GDM1 (cell line): ENCODE measurements at regions not wholly inside any gene's neighbourhood (a gene's known extent, or its start where the extent isn't known, plus 50 kb on each side); places are given as distances from the start of the nearest gene placed in this dataset.

Experiments
- DNase-seq: peaks from one replicate; lab custom pipeline; 2025; lab: John Stamatoyannopoulos, UW

DNA sequence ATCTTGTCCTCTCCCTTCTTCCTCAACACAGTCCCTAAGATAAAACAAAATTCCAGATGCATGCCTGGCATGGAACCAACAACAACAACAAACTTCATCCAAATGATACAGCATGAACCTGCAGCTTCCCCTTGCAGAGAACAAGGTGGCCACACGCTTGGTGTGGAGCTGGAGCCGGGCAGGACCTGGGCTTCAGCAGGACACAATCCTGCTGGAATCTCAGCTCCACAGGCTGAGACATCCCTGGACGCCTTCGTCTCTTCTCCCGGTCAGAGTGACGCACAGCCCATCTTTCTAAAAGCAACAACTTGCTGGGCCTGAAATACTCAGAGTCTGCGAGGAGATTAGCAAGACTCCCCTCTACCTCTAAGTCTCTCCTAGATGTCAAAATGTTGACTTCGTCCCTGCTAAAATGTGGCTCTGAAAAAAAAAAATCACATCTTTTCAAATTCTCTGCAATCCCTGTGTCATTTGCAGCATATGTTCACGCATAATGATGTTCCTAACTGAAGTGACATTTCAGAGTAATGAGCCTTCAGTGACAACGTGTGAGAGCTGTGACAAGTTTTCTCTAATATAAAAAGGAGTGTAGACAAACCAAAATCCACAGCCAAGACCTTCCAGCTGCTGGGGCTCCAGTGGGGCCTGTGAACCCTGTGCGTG lies 1232.3 kb downstream of the TBC1D22A start:
- DNase-seq, result no peak

DNA sequence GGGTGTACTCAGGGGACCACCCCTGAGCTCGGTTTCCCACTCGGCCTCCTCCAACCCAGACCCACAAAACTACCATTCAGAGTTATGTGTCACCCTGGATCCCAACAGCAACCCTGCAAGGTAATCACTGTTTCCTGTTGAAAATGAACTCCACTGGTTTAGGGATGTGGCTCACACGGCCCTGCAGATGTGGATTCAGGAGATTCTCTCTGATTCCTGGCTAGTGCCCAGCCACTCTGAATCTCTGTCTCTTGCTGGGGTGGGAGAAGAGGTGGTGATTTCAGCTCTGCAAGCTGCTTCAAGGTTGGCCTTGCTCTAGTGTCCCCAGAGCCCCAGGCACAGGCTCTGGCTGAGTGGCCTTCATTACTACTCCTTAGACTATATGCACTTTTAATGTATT lies 1231.6 kb downstream of the TBC1D22A start:
- no peak for DNase-seq

DNA sequence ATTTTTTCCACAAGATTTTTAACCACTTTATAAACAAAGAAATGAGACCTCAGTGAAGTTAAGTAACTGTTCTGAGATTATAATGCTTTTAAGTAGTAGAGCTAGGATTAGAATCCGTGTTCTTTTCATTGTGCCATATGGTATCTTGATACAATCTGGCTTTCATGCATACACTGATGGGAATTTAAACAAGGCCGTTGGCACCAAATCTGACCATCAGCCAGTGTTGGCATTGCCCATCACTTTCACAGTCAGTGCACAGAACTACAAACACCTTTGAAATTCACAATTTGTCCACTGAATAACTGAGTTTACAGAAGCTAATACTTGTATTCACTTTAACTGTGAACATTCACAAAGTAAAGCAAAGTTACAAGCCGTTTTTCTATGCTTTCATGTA lies 1228.0 kb downstream of the TBC1D22A start:
- DNase-seq, result no peak

DNA sequence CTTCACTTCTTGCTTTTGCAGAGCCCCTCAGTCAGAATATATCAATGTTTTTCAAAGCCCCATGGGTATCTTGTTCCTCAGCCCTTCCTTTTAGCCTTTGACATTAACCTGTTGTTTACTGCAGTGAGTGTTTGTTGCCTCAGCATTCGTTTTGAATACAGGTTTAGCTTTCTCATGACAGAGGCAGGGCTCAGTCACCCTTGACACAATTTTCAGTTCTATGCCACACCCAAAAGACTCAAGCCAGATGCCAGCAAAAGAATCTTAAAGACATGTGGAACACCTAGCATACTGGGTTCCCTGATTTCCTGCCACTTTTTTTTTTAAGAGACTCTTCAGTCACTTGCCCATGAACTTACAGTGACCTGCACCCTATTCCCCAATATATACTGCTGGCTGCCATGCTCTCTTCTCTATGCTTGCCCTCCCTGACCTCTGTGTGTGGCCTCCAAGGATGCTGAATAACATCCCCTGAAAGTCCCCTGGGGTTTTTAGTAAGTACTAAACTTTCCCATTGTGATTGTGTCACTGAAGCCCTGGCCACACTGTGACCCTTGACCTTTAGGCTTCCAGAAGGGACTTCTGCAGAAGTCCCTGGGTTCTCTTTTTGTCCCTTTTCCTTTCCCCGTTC lies 1225.5 kb downstream of the TBC1D22A start:
- DNase-seq, result no peak

DNA sequence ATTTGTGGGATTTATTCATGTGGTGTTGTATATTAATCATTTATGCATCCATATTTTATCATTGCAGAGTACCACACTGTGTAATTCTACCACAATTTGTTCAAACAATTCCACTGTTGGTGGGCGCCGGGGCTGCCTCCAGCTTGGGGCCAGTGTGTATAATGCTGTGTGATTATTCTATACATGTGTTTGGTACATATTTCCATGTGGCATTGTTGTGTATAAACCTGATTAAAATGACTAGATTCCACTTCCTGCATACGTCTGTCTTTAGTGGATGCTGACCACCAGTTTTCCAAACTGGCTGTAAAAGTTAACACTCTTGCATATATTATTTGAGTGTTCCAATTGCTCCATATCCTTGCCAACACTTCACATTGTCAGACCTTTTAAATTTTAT lies 1213.8 kb downstream of the TBC1D22A start:
- DNase-seq, result no peak

DNA sequence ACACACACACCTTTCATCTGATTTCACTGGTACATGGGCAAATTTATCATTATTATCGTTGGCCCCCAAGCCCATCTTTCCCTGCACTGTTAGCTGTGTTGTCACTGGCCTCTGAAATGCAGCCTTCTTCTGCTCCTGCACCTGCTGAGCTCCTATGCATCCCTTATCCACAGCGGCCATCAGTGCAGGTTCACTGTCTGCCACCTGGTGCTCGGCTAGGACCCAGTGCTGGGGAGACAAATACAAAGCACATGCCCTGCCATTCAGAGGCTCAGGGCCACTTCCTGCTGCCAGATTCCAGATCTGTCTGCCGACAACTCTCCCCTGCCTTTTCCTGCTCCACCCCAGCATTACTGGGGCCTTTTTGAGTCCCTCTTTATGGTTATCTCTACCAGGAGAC lies 1205.4 kb downstream of the TBC1D22A start:
- DNase-seq, result no peak

DNA sequence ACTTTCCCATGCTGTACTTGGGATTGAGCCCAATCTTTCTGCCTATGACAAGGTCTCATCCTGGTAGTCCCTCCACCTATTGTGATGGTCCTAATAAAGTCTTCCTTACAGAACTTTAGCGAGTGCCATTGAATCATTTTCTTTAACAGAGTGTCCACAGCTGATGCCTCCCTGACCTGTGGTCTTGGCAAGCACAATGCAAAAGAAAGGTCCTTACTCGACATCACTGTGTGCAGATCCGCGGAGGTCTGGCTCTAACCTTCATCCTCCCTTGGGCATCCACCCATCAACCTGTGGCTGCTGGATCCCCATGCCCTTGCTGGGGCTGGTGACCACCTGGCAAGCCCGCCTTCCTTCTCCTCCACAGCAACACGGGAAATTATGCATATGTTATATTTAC lies 1203.9 kb downstream of the TBC1D22A start:
- DNase-seq, result no peak

DNA sequence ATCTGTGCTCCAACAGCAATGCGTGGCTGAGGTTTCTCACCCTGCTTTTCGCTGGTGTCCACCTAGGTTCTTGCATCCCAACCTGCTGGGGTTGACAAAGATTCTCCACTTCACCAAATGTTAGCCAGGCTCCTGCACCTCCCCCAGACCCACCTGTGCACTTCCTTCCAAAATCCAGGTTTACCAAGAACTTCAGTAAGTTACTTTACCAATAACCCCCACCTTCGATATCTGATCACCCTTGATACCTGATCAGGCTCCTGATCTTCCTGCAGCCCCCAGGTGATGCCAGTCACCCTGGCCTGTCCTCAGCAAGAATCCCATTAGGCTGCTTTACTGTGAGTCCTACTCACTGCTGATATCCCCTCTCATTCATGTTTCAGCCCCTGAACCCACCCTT lies 1203.4 kb downstream of the TBC1D22A start:
- DNase-seq, result no peak

DNA sequence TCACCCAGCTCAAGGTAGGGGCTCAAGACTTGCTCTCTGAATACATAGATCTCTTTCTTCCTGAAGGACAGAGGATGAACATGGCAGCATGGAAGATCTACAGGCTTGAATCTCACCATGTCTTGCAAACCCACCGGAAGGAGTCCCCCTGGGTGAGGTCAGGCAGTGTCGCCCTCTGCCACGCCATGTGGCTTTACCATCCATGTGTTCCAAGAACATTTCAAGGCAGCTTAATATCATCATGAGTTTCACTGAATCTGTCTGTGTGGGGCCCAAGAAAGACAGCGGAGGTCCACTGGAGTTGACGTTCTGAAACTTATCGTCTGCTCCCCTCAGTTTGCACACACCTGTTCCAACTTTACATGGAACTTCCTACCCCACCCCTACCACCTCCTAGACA lies 1202.6 kb downstream of the TBC1D22A start:
- no peak for DNase-seq

DNA sequence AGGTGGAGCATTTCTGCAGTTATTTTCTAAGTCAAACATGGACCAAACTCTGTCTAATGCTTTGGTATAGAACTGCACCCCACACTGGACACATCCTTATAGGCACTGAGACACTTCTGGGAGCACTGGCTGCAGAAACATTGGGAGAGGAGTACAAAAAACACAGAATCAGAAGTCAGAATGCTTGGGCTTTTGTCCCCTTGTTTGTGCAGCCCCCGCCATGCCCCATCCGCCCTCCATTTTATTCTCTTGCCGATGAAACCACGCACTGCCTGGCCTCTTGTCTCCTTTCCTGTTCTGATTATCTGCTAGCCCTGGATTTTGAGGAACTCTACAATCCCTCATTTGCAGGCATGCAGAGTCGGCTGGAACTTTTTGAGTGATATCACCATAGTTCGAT lies 1201.2 kb downstream of the TBC1D22A start:
- no peak for DNase-seq

DNA sequence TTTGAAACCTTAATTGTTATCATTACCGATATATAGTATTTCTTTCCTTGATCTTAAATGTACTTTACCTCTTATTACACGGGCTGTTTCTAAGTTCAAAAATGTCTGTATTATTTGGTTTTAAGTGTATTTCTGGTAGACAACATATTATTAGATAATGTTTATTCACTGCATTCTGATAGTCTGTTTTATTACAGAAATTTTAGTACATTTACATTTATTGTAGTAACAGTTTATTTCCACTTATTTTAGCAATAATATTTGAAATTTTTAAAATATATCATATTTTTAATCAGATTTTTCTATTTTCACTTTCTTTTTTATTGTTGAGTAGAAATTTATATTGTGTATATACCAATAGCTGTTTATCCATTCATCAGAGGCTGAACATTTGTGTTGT lies 1195.2 kb downstream of the TBC1D22A start:
- no peak for DNase-seq

DNA sequence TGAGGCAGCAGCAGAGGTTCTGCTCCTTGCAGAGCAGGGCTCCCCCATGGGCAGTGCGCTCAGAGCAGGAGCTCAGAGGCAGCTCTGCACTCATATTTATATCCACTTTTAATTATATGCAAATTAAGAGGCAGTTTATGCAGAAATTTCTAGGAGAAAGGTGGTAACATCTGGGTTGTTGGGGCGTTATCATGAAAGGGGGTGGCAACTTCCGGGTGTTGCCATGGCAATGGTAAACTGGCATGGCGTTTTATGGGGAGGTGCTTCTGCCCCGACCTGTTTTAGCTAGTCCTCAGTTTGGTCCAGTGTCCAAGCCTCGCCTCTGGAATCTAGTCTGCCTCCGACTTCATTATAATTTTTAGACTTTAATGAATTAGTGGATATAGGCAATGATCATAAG lies 1191.7 kb downstream of the TBC1D22A start:
- no peak for DNase-seq

DNA sequence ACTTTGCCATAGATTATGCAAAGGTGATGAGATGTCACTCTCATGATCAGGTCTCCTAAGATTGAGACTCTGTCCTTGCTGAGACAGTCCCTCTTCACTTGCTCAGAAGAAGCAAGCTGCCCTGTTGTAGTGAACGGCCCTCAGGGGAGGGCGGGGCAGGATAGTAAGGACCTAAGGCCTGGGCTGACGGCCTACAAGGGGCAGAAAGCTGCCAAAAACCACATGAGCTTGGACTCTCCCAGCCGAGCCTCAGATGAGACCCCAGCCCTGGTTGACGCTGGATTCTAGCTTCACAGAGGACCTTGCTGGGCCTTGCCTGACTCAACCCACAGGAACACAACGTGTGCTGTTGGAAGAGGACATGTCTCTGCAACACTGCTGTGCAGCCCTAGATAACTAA lies 1182.5 kb downstream of the TBC1D22A start:
- no peak for DNase-seq

DNA sequence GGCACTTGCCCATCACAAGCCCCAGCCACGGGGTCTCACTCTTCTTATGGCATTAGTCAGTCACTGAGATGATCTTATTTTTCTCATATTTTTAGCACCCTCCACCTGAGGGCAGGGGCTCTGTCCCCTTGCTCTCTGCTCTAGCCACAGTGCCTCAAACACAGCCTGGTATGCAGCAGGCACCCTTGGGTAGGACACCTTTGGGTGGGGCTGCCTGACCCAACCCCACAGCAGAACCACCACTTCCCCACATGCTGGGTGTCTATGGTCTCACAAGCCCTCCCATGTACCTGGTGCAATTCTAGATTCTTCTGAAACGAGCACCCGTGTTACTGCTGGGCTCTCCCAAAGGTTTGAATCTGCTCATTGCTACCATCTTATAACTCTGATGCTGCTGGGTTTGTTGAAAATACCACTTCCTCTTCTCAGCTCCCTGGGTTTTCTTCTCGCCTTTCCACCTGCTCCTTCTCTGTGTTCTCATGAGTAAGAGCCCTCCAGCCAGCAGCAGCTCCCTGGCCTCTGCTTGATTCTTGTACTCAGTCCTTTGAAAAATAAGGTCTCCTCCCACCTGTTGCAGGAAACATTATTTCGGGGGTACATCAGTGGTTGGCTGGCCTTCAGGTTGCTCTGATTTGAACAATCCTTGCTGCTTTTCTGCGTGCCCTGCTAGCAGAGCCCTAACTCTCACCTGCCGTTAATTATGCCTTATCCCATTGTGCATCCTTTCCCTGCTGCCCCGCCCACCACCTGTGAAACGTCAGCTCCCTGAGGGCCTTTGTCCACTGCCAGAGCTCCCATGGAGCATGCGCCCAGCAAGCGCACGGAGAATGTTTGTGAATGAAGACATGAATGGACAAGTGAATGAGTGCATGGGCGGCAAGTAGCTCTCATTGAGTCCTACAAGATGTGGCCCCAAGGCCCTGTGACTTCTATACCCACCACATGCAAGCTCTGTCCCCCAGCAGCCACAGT lies 1181.6 kb downstream of the TBC1D22A start:
- DNase-seq, result no peak

DNA sequence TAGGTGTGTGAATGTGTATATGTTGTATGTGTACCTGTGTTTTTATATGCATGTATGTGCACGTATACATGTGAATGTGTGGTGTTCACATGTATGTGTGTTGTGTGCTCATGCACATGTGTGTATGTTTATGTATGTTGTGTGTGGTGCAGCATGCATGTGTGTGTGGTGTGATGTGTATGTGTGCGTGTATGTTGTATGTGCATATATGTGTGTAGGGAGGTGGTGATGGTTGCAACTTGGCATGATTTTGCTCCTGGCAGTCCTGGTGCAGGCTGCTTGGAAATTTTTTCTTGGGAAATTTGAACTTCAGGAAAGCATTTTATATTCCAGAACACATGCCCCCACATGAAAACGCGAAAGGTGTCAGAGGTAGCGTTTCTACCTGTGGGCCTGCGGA lies 1177.8 kb downstream of the TBC1D22A start:
- no peak for DNase-seq

DNA sequence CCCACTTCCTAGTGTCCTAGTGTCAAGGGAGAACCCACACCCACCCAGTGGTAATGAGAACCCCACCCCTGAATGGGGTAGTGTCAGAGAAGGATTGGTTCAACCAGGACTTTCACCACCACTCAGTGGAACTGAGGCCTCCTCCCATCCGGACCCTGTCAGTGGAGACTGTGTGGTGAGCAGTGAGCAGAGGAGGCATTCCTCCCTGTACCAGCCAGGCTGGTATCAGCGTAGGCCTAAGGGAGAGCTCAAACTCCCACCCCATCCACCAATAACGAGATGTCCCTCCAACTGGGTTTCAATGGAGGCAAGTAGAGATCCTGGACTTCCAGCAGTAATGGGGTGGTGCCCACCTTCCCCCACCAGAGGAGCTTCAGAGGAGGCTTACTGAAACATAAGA lies 1171.4 kb downstream of the TBC1D22A start:
- no peak for DNase-seq

DNA sequence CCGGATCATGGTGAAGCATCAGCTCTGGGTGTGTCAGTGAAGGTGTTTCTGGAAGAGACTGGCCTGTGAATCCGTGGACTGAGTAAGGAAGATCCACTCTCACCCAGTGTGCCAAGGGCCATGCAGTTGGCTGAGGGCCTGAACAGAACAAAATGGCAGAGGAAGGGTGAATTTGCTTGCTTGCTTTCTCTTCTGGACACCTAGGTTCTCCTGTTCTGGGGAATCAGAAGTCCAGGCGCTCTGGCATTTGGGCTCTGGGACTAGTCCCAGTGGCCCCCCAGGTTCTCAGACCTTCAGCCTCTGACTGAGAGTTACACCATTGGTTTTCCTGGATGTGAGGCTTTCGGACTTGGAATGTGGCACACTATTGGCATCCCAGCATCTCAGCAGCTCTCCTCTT lies 1170.8 kb downstream of the TBC1D22A start:
- no peak for DNase-seq

DNA sequence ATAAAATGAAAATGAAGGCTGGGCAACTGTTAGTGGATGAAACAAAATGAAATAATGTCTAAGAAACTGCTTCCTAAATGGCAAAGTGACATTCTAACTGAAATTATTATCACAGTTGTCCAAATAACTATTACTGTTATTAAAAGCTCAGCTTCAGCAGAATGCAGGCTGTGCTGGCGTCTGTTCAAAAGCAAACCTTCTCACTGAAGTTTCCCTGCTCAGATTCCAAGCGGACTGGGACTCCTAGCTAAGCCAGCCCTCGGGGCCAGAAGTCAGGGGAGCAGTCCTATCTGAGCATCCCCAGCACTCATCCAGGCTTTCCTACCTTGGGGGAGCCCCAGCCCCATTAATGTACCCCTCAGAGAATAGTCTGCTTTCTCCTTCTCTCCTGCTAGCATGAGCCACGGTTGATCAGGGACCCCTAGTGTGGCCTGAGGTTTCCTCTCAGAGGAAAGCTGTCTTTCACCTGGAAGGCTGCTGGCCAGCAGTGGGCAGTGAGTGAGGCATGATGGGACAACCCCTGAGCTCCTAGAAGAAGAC lies 1167.3 kb downstream of the TBC1D22A start:
- no peak for DNase-seq

DNA sequence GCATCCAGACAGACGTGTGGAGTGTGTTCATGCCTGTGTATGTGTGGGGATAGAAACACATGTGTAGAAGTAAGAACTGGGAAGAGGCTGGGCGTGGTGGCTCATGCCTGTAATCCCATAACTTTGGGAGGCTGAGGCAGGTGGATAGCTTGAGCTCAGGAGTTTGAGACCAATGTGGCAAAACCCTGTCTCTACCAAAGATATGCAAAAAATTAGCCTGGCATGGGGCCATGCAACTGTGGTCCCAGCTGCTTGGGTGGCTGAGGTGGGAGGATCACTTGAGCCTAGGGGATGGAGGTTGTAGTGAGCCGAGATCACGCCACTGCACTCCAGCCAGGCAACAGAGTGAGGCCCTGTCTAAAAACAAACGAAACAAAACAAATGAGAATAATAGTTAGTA lies 1166.6 kb downstream of the TBC1D22A start:
- no peak for DNase-seq

DNA sequence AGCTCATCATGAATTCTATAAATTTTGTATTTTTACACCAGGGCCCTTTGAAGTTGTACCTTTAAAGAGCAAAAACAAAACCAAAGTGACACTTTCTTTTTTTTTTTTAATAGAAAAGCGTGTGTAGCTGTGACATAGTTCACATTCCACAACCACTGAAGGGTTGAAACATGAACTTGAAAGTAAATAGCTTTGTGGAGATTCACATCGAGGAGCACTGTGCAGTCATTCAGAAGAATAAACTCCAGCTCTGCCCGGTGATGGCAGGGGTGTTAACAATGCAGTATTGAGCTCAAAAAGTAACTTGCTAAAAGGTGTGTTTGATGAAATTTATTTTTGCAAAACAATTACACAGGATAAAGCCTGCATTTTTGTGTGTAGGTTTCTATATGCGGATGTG lies 1166.2 kb downstream of the TBC1D22A start:
- DNase-seq, result no peak

DNA sequence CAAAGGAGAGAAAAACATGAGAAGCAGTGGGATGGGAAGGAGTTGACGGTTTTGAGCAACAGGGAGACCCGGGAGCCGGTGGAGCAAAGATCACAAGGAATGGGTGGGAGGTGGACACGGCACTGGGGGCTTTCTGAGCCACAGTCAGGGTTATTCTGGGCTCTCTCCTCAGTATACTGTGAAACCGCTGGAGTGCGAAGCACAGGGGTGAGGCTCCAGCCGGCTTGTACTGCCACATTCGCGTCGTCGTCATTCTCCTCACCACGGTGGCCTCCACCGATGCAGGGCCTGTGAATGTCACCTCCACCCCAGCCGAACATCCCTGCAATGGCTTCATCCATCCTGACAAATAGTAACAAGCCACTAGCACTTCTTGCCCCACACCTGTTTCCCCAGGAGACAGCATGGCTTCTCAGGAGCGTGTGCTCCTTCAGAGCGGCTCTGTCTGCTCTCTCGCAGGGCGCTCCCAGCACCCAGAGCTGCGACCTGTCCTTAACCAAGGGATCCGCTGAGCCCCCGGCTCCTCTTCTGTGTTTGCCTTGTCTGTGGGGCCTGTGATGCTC lies 1165.3 kb downstream of the TBC1D22A start:
- DNase-seq, result no peak

DNA sequence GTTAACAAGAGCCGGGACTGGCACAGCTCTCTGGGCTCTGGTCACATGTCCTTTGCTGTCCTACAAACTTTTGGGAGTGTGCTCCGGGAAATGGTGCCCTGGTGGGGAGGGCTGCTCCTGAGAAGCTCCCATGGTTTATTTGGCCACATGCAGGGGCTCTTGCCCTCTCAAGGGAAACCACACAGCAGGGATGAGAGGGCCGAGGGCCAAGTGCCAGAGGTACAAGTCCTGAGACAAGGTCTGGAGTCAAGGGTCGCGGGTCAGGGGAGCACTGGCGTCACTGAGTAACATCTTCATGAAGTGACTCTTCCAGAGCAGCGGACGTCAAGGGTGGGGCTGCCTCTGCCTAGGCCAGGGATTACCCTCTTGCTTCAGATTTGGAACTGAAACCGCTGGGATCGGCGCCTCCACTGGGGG lies 1160.6 kb downstream of the TBC1D22A start:
- DNase-seq, result no peak
